Upper lobe of left lung (tissue), 6 donors: ENCODE measurements at regions not wholly inside any gene's neighbourhood (a gene's known extent, or its start where the extent isn't known, plus 50 kb on each side); places are given as distances from the start of the nearest gene placed in this dataset.
A peak's percentile ranks its signal among the peaks of the same experiment; 100 is the strongest.
"Not testable (repeated sequence)": the region's sequence is repeated elsewhere in the genome, so short reads cannot be mapped to it uniquely, and the experiment has no call there.

Experiments used
- ATAC-seq, 2 donors: fragments of 200-7000 bp; cut with Tn5 transposase; one replicate each; pipeline ENCODE4 v1.9.1; 2022; ENCODE audit warnings: mild to moderate bottlenecking in 2 of 2, moderate library complexity in 2 of 2; ENCODE audit not compliant: low FRiP score in 2 of 2
- DNase-seq, 2 donors: peaks; one replicate each; pipeline ENCODE4 v3.0.0-alpha.2; 2019 to 2020
- H3K27ac ChIP-seq, 4 donors: fragments of 200-600 bp; sonication (generic); one replicate each; pipeline ENCODE4 v1.5.1; 2016 to 2019
- H3K27me3 ChIP-seq, 4 donors: fragments of 200-600 bp; sonication (generic); one replicate each; pipeline ENCODE4 v1.5.1; 2017 to 2019
- H3K36me3 ChIP-seq, 4 donors: fragments of 200-600 bp; sonication (generic); one replicate each; pipeline ENCODE4 v1.5.1; 2016 to 2019
- H3K4me1 ChIP-seq, 4 donors: fragments of 200-600 bp; sonication (generic); one replicate each; pipeline ENCODE4 v1.5.1; 2018 to 2019
- H3K4me3 ChIP-seq, 4 donors: fragments of 200-600 bp; sonication (generic); one replicate each; pipeline ENCODE4 v1.5.1; 2017 to 2019; ENCODE audit warnings: mild to moderate bottlenecking in 2 of 4, moderate library complexity in 1 of 4
- H3K9me3 ChIP-seq, 4 donors: fragments of 200-600 bp; sonication (generic); one replicate each; pipeline ENCODE4 v1.5.1; 2018 to 2019
- EP300 ChIP-seq, 4 donors: sonication (generic); formaldehyde crosslinking; IDR thresholded peaks; one replicate each; pipeline ENCODE4 v1.5.1; 2017; ENCODE audit warnings: antibody characterized with exemption in 4 of 4, control low read depth in 2 of 4
- POLR2A ChIP-seq, 4 donors: fragments of 450-650 bp; IDR thresholded peaks; one replicate each; pipeline ENCODE4 v1.5.1; 2016 to 2017; ENCODE audit warnings: antibody characterized with exemption in 4 of 4, mild to moderate bottlenecking in 2 of 4
- POLR2AphosphoS5 ChIP-seq, 2 donors: sonication (generic); formaldehyde crosslinking; IDR thresholded peaks; one replicate each; pipeline ENCODE4 v1.5.1; 2017; ENCODE audit warnings: antibody characterized with exemption in 2 of 2
- WGBS, 2 donors: methylation state at CpG; one replicate each; pipeline ENCODE4 v1.1.5; 2017 to 2018; 5-methylcytosine and 5-hydroxymethylcytosine counted together
- TF ChIP-seq, protein P1 (sequence below), 6 experiments: fragments of 450-650 bp in 4 of 6; fragments of 200-600 bp in 2 of 6; sonication (generic) in 2 of 6; IDR thresholded peaks; one replicate each; pipeline ENCODE4 v1.5.1; 2016 to 2019; ENCODE audit warnings: antibody characterized with exemption in 6 of 6
- donor health status: DM: no; HTN: no; CAD: no; lungs with moderate emphysema.
- donor health status: DM: no; HTN: yes; CAD: no; lungs with severe emphysema.

DNA sequence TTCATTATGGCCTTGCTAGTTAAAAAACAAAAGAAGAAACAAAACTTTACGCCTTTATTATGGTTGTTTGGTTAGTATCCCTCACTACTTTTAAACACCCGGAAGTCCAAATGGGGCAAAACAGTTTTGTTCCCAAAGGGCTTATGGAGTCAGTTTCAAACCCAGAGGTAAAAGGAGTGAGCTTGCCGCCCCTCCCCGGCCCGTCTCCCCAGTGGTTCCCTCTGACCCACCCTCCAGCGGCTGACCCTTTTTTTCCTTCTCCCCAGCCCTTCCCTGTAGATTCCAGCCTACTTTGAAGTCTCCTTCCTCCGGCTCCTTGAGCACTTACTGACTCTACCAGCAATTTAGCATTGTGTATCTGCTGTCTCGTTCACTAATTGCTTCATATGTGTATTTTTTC lies 209.2 kb downstream of the ICOS start:
- Histone ChIP-seq H3K27me3 (no peaks in the 10 kb centered on the region), H3K36me3 (no peaks in the 10 kb centered on the region), H3K4me1 (peaks cover 0 to 11% (median 0%) of the 10 kb centered on the region in 4 donors), H3K27ac (no peak overlapping the region), H3K9me3 (no peaks in the 10 kb centered on the region), H3K4me3 (peak overlapping the region in 3 of 4 donors; percentile 39 to 49 (median 45))
- peak in 1 of 2 donors; percentile 12 for DNase-seq
- WGBS, 2 donors, result 30 to 39% methylated on average over 8 of the region's 8 CpGs
- peak in 1 of 2 donors; percentile 51 for ATAC-seq
- no peak for TF ChIP-seq POLR2A (IDR thresholded peaks at IDR 0.05)

DNA sequence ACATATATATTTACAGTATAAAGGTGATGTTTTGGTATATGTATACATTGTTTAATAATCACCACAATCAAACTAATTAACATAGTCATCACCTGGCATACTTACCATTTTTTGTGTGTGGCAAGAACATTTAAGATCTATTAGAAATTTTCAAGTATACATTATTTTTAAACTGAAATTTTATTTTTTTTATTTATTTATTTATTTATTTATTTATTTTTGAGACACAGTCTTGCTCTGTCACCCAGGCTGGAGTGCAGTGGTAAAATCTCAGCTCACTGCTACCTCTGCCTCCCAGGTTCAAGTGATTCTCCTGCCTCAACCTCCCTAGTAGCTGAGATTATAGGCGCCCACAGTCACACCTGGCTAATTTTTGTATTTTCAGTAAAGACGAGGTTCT lies 210.5 kb downstream of the ICOS start:
- peaks cover 0 to 11% (median 2%) of the 10 kb centered on the region in 4 donors for H3K4me1 ChIP-seq
- ATAC-seq, H3K36me3 ChIP-seq, H3K4me3 ChIP-seq, H3K9me3 ChIP-seq, DNase-seq, H3K27me3 ChIP-seq, H3K27ac ChIP-seq: not testable (repeated sequence)
- WGBS, 2 donors, result 91 to 100% methylated on average over 2 of the region's 2 CpGs

DNA sequence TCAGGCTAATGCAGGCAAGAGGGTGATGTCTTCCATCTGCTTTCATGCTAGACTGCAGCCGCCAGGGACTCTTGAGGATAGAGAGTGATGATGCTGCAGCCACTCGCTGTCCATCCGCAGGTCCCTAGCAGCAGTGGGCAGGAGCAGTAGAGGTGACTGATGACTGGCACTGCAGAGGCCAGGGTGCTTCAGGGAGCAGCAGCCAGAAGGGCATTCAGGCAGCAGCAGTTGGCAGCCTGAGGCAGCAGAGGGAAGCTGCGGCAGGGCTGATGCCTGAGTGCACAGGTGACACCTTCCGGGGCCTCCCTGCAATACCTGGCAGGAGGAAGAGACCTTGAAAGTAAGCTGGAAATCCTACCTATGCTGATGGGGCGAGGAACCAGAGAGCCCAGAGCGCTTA lies 214.2 kb downstream of the ICOS start:
- ATAC-seq, result peak in 1 of 2 donors; percentile 47
- H3K36me3 ChIP-seq, result no peaks in the 10 kb centered on the region
- H3K4me1 ChIP-seq, result peaks cover 0 to 9% (median 1%) of the 10 kb centered on the region in 4 donors
- TF ChIP-seq POLR2AphosphoS5 (IDR thresholded peaks at IDR 0.05), result no peak
- TF ChIP-seq EP300 (IDR thresholded peaks at IDR 0.05), result no peak
- no peak for TF ChIP-seq POLR2A (IDR thresholded peaks at IDR 0.05)
- TF ChIP-seq, protein P1, sequence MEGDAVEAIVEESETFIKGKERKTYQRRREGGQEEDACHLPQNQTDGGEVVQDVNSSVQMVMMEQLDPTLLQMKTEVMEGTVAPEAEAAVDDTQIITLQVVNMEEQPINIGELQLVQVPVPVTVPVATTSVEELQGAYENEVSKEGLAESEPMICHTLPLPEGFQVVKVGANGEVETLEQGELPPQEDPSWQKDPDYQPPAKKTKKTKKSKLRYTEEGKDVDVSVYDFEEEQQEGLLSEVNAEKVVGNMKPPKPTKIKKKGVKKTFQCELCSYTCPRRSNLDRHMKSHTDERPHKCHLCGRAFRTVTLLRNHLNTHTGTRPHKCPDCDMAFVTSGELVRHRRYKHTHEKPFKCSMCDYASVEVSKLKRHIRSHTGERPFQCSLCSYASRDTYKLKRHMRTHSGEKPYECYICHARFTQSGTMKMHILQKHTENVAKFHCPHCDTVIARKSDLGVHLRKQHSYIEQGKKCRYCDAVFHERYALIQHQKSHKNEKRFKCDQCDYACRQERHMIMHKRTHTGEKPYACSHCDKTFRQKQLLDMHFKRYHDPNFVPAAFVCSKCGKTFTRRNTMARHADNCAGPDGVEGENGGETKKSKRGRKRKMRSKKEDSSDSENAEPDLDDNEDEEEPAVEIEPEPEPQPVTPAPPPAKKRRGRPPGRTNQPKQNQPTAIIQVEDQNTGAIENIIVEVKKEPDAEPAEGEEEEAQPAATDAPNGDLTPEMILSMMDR (IDR thresholded peaks at IDR 0.05), result no peak
- DNase-seq, result peak in 1 of 2 donors; percentile 32
- no peaks in the 10 kb centered on the region for H3K9me3 ChIP-seq
- H3K27me3 ChIP-seq, result no peaks in the 10 kb centered on the region
- H3K27ac ChIP-seq, result no peak overlapping the region
- no peak overlapping the region for H3K4me3 ChIP-seq
- 80 to 88% methylated on average over 5 to 7 of the region's 7 CpGs for WGBS, 2 donors

DNA sequence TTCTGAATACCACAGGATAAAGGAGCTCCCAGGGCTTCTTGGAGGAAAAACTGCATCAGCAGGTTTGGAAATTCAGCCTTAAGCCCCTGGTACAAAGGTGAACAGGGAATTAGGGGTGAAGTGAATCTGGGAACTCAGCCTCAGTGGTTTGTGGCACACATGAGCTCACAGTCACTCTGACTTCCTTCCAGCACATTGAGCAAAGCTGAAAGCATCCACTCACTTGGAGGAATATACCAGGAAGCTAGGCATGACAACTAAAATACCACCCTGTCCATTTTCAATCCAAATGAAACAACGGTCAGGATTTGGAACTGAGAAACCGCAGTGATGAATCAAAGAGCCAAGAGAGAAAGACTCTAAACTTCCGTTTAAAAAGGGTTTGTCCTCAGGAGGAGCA lies 216.1 kb downstream of the ICOS start:
- 53 to 58% methylated on average over 3 of the region's 3 CpGs for WGBS, 2 donors

DNA sequence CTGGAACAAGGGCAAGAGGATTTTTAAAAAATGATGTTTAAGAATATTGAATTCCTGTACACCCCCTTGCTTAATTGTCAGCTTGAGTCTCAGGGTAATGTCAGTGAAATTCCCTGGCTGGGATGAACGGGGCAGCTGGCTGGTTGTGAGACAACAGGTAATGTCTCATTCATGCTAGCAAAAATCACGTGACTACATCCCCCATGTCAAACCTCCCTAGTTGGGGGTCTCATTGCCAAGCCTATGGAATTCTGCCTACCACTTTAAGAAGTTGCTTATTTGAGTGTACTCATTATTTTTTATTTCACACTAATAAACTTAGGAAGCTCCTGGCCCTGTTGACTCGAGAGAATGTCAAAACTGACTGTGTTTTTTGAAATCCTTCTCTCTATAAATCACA lies 218.3 kb downstream of the ICOS start:
- Histone ChIP-seq H3K9me3 (peaks cover 0 to 6% (median 0%) of the 10 kb centered on the region in 4 donors), H3K27ac (no peak overlapping the region), H3K4me1 (peaks cover 0 to 9% (median 0%) of the 10 kb centered on the region in 4 donors), H3K27me3 (no peaks in the 10 kb centered on the region), H3K4me3 (no peak overlapping the region), H3K36me3 (no peaks in the 10 kb centered on the region)
- no peak for ATAC-seq
- no peak for DNase-seq
- 78 to 84% methylated on average over 3 of the region's 3 CpGs for WGBS, 2 donors
- TF ChIP-seq EP300 (IDR thresholded peaks at IDR 0.05) (no peak), POLR2AphosphoS5 (IDR thresholded peaks at IDR 0.05) (no peak), POLR2A (IDR thresholded peaks at IDR 0.05) (no peak)
- TF ChIP-seq, protein P1 (IDR thresholded peaks at IDR 0.05), result no peak

More for the DNA sequence above, 216.1 kb downstream of the ICOS start:
- peaks cover 0 to 2% (median 0%) of the 10 kb centered on the region in 4 donors for H3K9me3 ChIP-seq
- no peaks in the 10 kb centered on the region for H3K36me3 ChIP-seq
- DNase-seq, result no peak
- H3K27ac ChIP-seq, result no peak overlapping the region
- TF ChIP-seq EP300 (IDR thresholded peaks at IDR 0.05), result no peak
- TF ChIP-seq, protein P1 (IDR thresholded peaks at IDR 0.05), result no peak
- TF ChIP-seq POLR2AphosphoS5 (IDR thresholded peaks at IDR 0.05), result no peak
- TF ChIP-seq POLR2A (IDR thresholded peaks at IDR 0.05), result no peak
- no peak overlapping the region for H3K4me3 ChIP-seq
- H3K27me3 ChIP-seq, result no peaks in the 10 kb centered on the region
- ATAC-seq, result no peak
- H3K4me1 ChIP-seq, result peaks cover 0 to 9% (median 0%) of the 10 kb centered on the region in 4 donors

DNA sequence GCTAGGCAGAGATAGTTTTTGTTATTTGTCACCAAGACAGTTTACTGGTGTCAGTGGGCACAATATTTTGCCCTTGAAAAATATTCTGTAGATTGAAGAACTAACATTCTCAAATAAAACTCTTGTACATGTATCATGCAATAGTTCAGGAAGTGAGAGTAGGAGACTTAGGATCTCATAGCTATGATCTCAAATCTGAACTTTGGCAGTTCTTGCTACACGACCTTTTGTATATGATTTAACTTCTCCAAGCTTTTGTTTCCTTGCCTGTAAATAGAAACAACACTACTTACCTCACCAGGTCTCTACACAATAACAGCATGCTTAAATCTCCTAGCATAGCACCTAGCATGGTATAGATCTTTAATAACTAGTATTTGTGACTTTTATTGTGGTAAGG lies 219.9 kb downstream of the ICOS start:
- WGBS, 2 donors, result 52 to 71% methylated on average over 1 of the region's 1 CpG
- Histone ChIP-seq H3K36me3 (no peaks in the 10 kb centered on the region), H3K4me1 (peaks cover 0 to 9% (median 0%) of the 10 kb centered on the region in 4 donors), H3K27me3 (no peaks in the 10 kb centered on the region), H3K4me3 (no peak overlapping the region), H3K27ac (no peak overlapping the region), H3K9me3 (peaks cover 0 to 6% (median 0%) of the 10 kb centered on the region in 4 donors)
- ATAC-seq (no peak), DNase-seq (no peak)
- TF ChIP-seq EP300 (IDR thresholded peaks at IDR 0.05) (no peak), POLR2AphosphoS5 (IDR thresholded peaks at IDR 0.05) (no peak), POLR2A (IDR thresholded peaks at IDR 0.05) (no peak)
- TF ChIP-seq, protein P1 (IDR thresholded peaks at IDR 0.05), result no peak
